HL-60 (cell line): ENCODE measurements at regions not wholly inside any gene's neighbourhood (a gene's known extent, or its start where the extent isn't known, plus 50 kb on each side); places are given as distances from the start of the nearest gene placed in this dataset.
"Not testable (repeated sequence)": the region's sequence is repeated elsewhere in the genome, so short reads cannot be mapped to it uniquely, and the experiment has no call there.

Source experiments
- CTCF ChIP-seq: IDR thresholded peaks from one replicate; pipeline ENCODE4 v1.5.1; 2011; ENCODE audit warnings: low read length, control low read depth, inconsistent platforms; ENCODE audit not compliant: insufficient read depth
- GABPA ChIP-seq: IDR thresholded peaks from 2 replicates; pipeline ENCODE4 v1.6.1; 2012; ENCODE audit warnings: low read depth
- POLR2AphosphoS5 ChIP-seq: IDR thresholded peaks from 2 replicates; pipeline ENCODE4 v1.6.1; 2012; ENCODE audit warnings: low read depth
- SPI1 ChIP-seq: IDR thresholded peaks from 2 replicates; pipeline ENCODE4 v1.6.1; 2012; ENCODE audit warnings: low read depth, mild to moderate bottlenecking, borderline replicate concordance
- TF ChIP-seq, protein P1 (sequence below): IDR thresholded peaks from 2 replicates; pipeline ENCODE4 v1.6.1; 2012; ENCODE audit warnings: low read depth; ENCODE audit not compliant: insufficient replicate concordance

- TF ChIP-seq CTCF, GABPA, POLR2AphosphoS5, SPI1: not testable (repeated sequence)
- TF ChIP-seq, protein P1, sequence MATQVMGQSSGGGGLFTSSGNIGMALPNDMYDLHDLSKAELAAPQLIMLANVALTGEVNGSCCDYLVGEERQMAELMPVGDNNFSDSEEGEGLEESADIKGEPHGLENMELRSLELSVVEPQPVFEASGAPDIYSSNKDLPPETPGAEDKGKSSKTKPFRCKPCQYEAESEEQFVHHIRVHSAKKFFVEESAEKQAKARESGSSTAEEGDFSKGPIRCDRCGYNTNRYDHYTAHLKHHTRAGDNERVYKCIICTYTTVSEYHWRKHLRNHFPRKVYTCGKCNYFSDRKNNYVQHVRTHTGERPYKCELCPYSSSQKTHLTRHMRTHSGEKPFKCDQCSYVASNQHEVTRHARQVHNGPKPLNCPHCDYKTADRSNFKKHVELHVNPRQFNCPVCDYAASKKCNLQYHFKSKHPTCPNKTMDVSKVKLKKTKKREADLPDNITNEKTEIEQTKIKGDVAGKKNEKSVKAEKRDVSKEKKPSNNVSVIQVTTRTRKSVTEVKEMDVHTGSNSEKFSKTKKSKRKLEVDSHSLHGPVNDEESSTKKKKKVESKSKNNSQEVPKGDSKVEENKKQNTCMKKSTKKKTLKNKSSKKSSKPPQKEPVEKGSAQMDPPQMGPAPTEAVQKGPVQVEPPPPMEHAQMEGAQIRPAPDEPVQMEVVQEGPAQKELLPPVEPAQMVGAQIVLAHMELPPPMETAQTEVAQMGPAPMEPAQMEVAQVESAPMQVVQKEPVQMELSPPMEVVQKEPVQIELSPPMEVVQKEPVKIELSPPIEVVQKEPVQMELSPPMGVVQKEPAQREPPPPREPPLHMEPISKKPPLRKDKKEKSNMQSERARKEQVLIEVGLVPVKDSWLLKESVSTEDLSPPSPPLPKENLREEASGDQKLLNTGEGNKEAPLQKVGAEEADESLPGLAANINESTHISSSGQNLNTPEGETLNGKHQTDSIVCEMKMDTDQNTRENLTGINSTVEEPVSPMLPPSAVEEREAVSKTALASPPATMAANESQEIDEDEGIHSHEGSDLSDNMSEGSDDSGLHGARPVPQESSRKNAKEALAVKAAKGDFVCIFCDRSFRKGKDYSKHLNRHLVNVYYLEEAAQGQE: not testable (repeated sequence)
Observed at GRCh38 chr16:29298997-29299396, 107.5 kb downstream of the NPIPB11 start.
